ENCODE measurements at regions not wholly inside any gene's neighbourhood (a gene's known extent, or its start where the extent isn't known, plus 50 kb on each side); places are given as distances from the start of the nearest gene placed in this dataset.

DNA sequence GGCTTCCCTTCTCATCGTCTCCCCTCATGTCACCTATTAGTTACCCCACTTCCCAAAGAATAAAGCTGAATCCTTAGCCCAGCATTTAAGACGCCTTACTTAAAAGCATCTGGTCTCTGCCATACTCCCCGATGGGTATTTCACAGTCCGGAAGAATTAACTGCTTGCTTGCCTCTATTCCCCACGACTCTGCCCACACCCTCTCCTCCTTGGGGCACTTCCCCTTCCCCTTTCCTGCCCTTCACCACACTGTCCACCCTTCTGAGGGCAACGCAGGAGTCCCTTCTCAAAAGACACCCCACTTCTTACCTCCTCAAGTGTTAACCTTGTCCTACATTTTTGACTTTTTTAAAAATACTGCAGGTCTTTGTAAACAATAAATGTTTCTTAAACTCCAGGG lies 60.1 kb upstream of the RMP24 start:
- H3K23me2 ChIP-seq (ENCODE audit: low read depth, low read length) = no peaks in the 10 kb centered on the region
- peaks cover 0 to 6% (median 5%) of the 10 kb centered on the region in 4 experiments; a peak in 5 of 7 replicates for H3K4me1 ChIP-seq (replicated peaks in 1 of 4; ENCODE audit: control insufficient read depth in 3 of 4, insufficient read depth in 4 of 4, low read length in 3 of 4)
- H3K18ac ChIP-seq (ENCODE audit: extremely low read depth, low read length) = no peak overlapping the region
- DNase-seq (ENCODE audit: low read depth in 1 of 2, low spot score in 2 of 2) (no peak), FAIRE-seq (no peak)
- H2BK15ac ChIP-seq (ENCODE audit: low read length) = no peak overlapping the region
- no peak overlapping the region for H3K14ac ChIP-seq (ENCODE audit: insufficient read length)
- no peaks in the 10 kb centered on the region; the same call in 1 of the 2 replicates for H3K79me1 ChIP-seq (ENCODE audit: low read depth, low read length)
- H3K9me3 ChIP-seq (ENCODE audit: insufficient read depth in 2 of 2, low read depth in 1 of 2, low read length in 1 of 2) = no peaks in the 10 kb centered on the region
- H3K36me3 ChIP-seq (ENCODE audit: control insufficient read depth in 2 of 4, insufficient read depth in 4 of 4, low read length in 3 of 4) = 0 out of 8 replicates have a peak, but pooled peaks cover 0 to 3% (median 0%) of the 10 kb centered on the region in 4 experiments
- H3K56ac ChIP-seq (replicated peaks; ENCODE audit: insufficient read length, low read depth, low read length) = no peak overlapping the region
- H3K79me2 ChIP-seq (ENCODE audit: control insufficient read depth in 1 of 2, insufficient read depth in 2 of 2, low read length in 2 of 2) = no peaks in the 10 kb centered on the region
- ChIA-PET CTCF (ENCODE audit: partially characterized antibody) (interaction anchor here (1.0 kb wide), 1 partner anchor 27 kb away, joined by 3 read pairs; no protein-coding TSS in a partner anchor), POLR2A (ENCODE audit: partially characterized antibody) (no interaction called here)
- no peak overlapping the region for H3K27ac ChIP-seq (ENCODE audit: low read depth, low read length)
- H3K9ac ChIP-seq (replicated peaks in 1 of 4; ENCODE audit: extremely low read depth in 1 of 4, low read depth in 3 of 4, low read length in 3 of 4) = no peak overlapping the region; a peak in 1 of 7 replicates
- no peak overlapping the region for H3K4me3 ChIP-seq (ENCODE audit: extremely low read depth in 1 of 4, insufficient read depth in 2 of 4, low read depth in 3 of 4, low read length in 4 of 4)
- H3K4ac ChIP-seq (replicated peaks; ENCODE audit: insufficient read length, low read depth, low read length) = no peak overlapping the region
- H4K8ac ChIP-seq (ENCODE audit: extremely low read depth, insufficient read depth, low read length) = no peak overlapping the region
- H4K20me1 ChIP-seq (replicated peaks in 1 of 2; ENCODE audit: control insufficient read depth in 1 of 2, insufficient read depth in 2 of 2, low read length in 2 of 2) = no peaks in the 10 kb centered on the region
- no peak overlapping the region for H2AFZ ChIP-seq (ENCODE audit: low read length)
- H3K4me2 ChIP-seq (ENCODE audit: insufficient read depth in 1 of 2, low read depth in 2 of 2, low read length in 2 of 2) = no peak overlapping the region
- 66% methylated on average over 6 of the region's 6 CpGs; no CpG with 5 or more reads in 1 of the 2 experiments for WGBS, 2 experiments (ENCODE audit: extremely low coverage in 1 of 2, insufficient coverage in 1 of 2, insufficient read length in 1 of 2, insufficient replicate concordance in 2 of 2, low coverage in 1 of 2, low lambda C conversion rate in 2 of 2, missing lambda C conversion rate in 1 of 2)
- no peaks in the 10 kb centered on the region for H3K27me3 ChIP-seq (replicated peaks in 1 of 4; ENCODE audit: control insufficient read depth in 3 of 4, extremely low read depth in 1 of 4, insufficient read depth in 3 of 4, low read length in 3 of 4)
- no peak overlapping the region for H2BK120ac ChIP-seq (replicated peaks; ENCODE audit: low read depth, low read length)
- H2BK5ac ChIP-seq (ENCODE audit: low read depth, low read length) = no peak overlapping the region; the same call in 1 of the 2 replicates
- H3K23ac ChIP-seq (ENCODE audit: insufficient read length) = no peak overlapping the region
- no peak overlapping the region for H4K91ac ChIP-seq (replicated peaks; ENCODE audit: insufficient read length, low read length)
- 0 out of 2 replicates have a peak overlapping the region, but pooled peaks have one; percentile 19 for H2AK5ac ChIP-seq (ENCODE audit: low read depth, low read length)
- no peak overlapping the region for H4K5ac ChIP-seq (ENCODE audit: insufficient read length, low read depth, low read length)
- no peak overlapping the region for H2BK12ac ChIP-seq (ENCODE audit: low read depth, low read length)
- no peak overlapping the region for H2BK20ac ChIP-seq (ENCODE audit: low read length)
- no peak for TF ChIP-seq RNF2 (IDR thresholded peaks at IDR 0.05; ENCODE audit: borderline replicate concordance, low read depth, low read length, missing control alignments, poor library complexity, severe bottlenecking)
